GM18511 (cell line): ENCODE measurements at regions not wholly inside any gene's neighbourhood (a gene's known extent, or its start where the extent isn't known, plus 50 kb on each side); places are given as distances from the start of the nearest gene placed in this dataset.

Source experiments
- ATAC-seq: cut with Tn5 transposase; IDR thresholded peaks from one replicate; pipeline ENCODE4 v1.9.1; 2021; ENCODE audit warnings: mild to moderate bottlenecking, moderate library complexity; ENCODE audit not compliant: unreplicated experiment

- no peak for ATAC-seq
Observed at GRCh38 chr20:50311308-50312001, 120.8 kb downstream of the CEBPB start.

GRCh38 chr20:50312002-50312681 is 121.5 kb downstream of the CEBPB start:
- ATAC-seq, result no peak

- no peak for ATAC-seq
Observed at GRCh38 chr20:50312682-50313521, 122.3 kb downstream of the CEBPB start.

- ATAC-seq, result no peak
Observed at GRCh38 chr20:50313522-50313820, 122.8 kb downstream of the CEBPB start.

GRCh38 chr20:50313827-50314677 is 123.4 kb downstream of the CEBPB start:
- ATAC-seq, result no peak

GRCh38 chr20:50314678-50315335 is 124.2 kb downstream of the CEBPB start:
- no peak for ATAC-seq

GRCh38 chr20:50315586-50316551 is 125.2 kb downstream of the CEBPB start:
- ATAC-seq, result no peak

GRCh38 chr20:50317116-50317515 is 126.5 kb downstream of the CEBPB start:
- ATAC-seq, result no peak

GRCh38 chr20:50317609-50318008 is 127.0 kb downstream of the CEBPB start:
- ATAC-seq, result no peak

- ATAC-seq, result no peak
Observed at GRCh38 chr20:50318710-50319109, 128.1 kb downstream of the CEBPB start.

- ATAC-seq, result no peak
Observed at GRCh38 chr20:50320005-50320900, 129.6 kb downstream of the CEBPB start.

GRCh38 chr20:50320901-50321796 is 130.5 kb downstream of the CEBPB start:
- ATAC-seq, result no peak

- ATAC-seq, result no peak
Observed at GRCh38 chr20:50321797-50322480, 131.3 kb downstream of the CEBPB start.

- no peak for ATAC-seq
Observed at GRCh38 chr20:50322703-50323131, 132.1 kb downstream of the CEBPB start.

GRCh38 chr20:50323209-50323608 is 132.6 kb downstream of the CEBPB start:
- no peak for ATAC-seq
